Fibroblast of mammary gland (primary cell): ENCODE measurements at regions not wholly inside any gene's neighbourhood (a gene's known extent, or its start where the extent isn't known, plus 50 kb on each side); places are given as distances from the start of the nearest gene placed in this dataset.

Experiments used
- DNase-seq: peaks from one replicate; pipeline ENCODE4 v3.0.0-alpha.2; 2010; ENCODE audit warnings: low read depth
- H3K4me3 ChIP-seq: 2 replicates; pipeline ENCODE4 v1.5.1; 2011; ENCODE audit warnings: low read depth, mild to moderate bottlenecking, low read length, moderate library complexity; ENCODE audit not compliant: control insufficient read depth
- CTCF ChIP-seq: conservative IDR thresholded peaks from 2 replicates; pipeline ENCODE4 v1.5.1; 2011; ENCODE audit warnings: low read depth, low read length, inconsistent platforms; ENCODE audit not compliant: control insufficient read depth, insufficient read depth

GRCh38 chr3:11954312-11954934 is 49.8 kb upstream of the SYN2 start:
- H3K4me3 ChIP-seq, result no peak overlapping the region
- DNase-seq, result peak; percentile 6
- no peak for TF ChIP-seq CTCF
